ENCODE measurements at regions not wholly inside any gene's neighbourhood (a gene's known extent, or its start where the extent isn't known, plus 50 kb on each side); places are given as distances from the start of the nearest gene placed in this dataset.

DNA sequence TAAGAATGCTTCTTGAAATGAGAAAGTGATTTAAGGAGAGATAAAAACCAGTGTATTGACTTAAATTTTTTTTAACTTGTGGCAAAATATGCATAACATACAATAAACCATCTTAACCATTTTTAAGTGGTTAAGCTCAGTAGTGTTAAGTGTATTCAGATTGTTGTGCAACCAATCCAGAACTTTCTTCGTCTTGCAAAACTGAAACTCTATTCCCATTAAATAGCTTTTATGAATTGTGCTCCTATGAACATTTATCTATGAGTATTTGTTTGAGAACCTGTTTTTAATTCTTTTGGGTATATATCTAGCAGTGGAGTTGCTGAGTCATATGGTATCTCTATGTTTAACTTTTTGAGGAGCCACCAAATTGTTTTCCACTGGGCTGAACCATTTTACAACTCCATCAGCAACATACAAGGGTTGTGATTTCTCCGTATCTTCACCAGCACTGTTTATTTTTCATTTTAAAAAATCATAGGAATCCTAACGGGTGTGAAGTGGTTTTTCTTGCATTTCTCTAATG is 76.6 kb upstream of the ACTBL2 start:
- no peak for DNase-seq (ENCODE audit: low spot score)

DNA sequence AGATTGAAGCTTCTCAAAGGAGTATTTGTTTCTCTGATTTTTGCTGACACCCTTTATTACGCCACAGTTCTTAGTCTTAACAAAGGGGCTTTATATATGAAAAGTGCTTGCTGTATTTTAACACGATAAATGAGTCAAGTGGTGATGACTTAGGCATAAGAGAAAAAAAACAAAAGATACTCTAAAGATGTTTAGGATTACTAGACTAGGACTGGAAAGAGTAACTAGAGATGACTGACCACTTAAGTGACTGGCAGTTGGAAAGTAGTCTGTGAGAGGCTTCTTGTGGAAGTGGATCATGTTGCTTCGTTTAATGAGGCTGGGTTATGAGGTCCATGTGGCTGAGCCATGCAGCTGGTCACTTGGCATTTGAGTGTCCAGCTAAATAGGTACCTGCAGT is 69.4 kb upstream of the ACTBL2 start:
- DNase-seq (ENCODE audit: low spot score): no peak

DNA sequence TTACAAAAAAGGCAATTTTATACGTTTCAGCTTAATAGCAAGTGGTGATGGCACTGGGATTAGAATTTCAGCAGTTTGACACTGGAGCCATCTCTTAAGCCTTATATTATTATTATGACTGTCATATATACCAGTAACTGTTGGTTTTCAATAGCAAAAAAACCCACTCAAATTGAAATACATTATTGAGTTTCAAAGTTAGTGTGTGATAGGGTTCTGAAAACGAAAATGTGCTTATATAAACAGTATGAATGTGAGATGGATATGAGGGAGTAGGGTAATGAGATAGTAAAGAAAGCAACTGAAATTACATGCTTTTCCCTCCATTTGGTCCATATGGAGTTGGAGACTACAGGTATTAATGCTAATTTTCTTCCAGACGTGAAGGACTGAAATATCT is 68.6 kb upstream of the ACTBL2 start:
- DNase-seq (ENCODE audit: low spot score): no peak

DNA sequence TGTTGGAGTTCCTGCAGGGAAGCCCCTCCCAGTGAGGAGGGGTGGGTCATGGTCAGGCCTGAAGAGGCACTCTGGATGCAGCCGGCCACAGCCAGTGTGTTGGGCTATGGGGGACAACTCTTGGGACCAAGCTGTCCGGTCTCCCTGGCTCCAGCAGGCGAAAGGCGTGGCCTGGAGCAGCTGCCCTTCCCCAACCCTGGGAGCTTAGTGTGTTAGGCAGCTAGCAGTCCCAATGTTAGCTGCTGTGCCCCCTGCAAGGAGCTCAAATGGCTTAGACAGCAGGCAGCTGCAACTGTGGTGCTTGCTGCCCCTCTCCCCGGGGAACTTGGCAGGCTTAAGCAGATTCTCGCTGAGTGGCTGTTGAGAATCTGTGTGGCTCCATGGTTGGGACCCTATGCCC is 67.5 kb upstream of the ACTBL2 start:
- no peak for DNase-seq (ENCODE audit: low spot score)

DNA sequence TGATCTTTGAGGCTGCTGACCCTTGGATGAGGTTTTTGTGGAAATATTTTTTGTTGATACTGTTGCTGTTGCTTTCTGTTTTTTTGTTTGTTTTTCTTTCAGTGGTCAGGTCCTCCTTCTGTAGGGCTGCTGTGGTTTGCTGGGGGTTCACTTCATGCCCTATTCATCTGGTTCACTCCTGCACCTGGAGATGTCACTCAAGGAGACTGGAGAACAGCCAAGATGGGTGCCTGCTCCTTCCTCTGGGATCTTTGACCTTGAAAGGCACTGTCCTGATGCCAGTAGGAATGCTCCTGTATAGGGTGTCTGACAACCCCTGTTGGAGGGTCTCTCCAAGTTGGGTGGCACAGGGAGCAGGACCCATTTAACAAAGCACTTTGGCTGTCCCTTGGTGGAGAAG is 67.0 kb upstream of the ACTBL2 start:
- no peak for DNase-seq (ENCODE audit: low spot score)

DNA sequence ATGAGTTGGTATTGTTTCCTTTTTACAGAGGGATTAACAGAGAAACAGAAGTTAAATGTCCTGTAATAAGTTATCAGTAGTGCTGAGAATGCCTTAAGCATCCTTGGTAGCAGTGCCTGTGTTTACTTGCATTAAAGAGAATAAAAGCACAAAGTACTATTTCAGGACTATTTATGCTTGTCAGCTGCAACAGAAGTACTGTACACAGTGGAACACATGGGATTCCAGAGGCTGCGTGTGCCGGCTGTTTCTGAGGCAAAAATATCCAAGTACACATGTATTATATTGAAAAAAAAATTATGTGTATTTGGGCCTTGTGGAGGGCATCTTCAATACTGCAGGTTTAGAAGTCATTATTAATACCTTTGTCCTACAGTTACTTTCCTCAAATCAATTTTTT is 58.2 kb upstream of the ACTBL2 start:
- no peak for DNase-seq (ENCODE audit: low spot score)

DNA sequence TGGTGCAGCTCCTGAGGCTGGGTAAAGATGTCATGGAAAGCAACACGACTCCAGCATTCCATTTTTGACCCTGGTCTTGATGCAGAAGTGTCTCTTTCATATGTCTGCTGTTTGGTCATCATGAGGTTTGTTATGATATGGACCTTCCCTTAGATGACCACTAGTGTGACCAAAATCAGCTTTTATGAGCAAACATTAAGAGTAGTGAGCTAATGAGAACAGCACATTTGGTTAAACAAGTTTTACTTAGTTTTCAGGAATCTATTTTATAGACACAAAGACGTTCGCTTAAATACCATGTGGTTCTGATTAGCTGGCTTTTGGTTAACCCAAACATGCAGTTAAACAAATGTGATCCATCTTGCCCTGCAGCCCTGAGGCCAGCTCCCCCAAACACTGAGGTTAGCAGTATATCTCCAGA is 56.7 kb upstream of the ACTBL2 start:
- no peak for DNase-seq (ENCODE audit: low spot score)

DNA sequence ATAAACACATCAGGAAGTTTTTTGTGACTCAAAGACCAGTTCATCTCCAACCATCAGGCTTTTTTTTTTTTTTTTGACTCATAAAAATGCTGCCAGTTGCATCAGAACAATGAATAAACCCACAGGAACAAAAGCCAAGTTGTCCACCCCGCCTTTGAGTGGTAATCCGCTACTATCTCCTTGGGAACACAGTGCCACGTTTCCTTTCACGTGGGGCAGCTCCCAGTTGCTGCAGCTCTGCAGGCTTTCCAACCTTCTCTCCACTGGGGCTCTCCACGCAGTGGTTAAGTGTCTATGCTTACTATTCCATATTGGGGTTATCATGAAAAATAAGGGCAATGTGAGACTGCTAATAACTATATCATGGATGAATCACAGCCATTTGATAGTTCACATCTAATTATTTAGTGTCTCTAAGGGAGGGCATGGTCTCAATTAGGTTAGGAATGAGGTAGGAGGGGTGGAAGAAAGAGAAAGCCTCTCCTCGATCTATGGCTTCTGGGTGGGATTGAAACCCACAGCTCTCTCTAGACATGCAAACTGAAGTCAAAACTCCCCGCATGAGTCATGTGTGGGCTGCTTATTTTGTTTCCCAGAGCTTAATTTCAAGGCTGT is 55.8 kb upstream of the ACTBL2 start:
- no peak for DNase-seq (ENCODE audit: low spot score)

DNA sequence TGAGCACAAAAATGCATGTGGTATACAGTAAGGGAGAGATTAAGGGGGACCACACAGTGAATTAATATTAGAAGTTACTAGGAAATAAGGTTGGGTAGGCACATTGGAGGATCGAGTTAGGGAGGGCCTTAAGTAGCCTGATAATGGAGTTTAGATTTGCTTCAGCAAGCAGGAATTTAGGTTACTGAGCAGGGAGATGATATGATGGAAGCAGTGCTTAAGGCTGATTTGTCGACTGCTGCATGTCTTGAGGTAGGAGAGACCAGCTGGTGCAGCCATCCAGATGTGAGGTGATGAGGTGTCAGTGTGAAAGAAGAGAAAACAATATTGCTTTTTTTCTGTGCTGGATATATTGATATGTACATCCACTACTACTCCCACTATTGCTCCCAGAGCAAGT is 55.2 kb upstream of the ACTBL2 start:
- DNase-seq (ENCODE audit: low spot score): no peak

DNA sequence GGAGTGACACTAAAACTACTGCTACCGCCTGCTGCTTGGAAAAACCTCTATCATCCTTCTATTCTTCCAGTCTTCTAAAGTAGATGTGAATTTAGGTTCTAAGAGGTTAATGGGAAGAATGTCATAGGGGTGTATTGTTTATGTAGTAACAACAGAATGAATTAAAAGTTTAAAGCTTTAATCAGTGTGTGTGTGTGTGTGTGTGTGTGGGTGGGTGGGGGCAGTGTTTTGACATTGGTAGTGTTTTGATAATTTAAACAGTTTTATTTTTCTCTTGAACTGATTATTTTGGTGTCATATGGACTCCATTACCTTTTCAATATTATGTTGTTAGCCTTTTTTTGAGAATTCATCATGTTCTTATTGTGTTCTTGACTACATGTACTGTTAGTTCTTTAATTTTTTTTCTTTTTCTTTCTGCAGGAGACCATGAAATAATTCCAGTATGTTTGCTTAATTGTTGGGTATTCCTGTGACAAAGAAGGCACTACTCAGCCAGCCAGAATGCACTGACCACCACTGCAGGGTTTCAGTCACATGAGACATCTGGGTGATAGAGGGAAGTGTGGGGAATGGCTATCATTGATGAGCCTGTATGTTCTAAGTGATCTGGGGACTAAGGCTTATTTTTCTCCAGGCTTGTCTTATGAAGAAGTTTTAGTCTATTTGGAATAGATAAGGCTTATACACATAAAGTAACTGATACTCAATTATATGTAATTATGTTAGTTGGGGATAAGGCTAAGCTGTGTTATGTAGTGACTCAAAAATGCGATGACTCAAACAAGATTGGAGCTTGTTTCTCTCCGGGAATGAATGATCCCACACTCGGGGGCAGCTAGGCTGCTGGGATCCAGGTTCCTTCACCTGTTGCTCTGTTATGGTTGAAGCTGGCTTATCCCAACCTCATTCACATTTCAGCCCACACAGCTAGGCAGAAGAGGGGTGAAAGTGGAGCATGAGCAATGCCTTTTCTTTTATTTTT is 50.2 kb upstream of the ACTBL2 start:
- DNase-seq (ENCODE audit: low spot score): no peak
